ENCODE measurements at regions not wholly inside any gene's neighbourhood (a gene's known extent, or its start where the extent isn't known, plus 50 kb on each side); places are given as distances from the start of the nearest gene placed in this dataset.

DNA sequence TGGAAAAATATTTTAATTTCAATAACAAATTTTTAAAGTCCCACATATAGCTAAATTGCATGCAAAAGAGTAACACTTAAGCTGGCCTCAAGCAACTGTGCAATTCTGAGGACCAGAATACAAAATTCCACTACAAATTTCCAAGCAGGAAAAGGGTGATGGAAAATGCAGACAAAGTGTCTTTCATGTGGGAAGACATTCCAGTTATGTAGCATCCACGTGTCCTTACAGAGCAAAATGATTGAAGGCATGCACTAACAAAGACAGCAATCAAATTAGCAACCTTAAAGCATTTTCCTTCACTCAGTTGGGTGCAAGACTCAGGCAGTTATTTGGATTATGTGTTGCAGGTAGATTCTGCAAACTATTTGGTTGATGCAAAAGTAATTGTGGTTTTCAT lies 203.7 kb downstream of the HERPUD2 start:
- Histone ChIP-seq H3K9me3 (ENCODE audit: low read length) (no peaks in the 10 kb centered on the region), H3K4me1 (ENCODE audit: insufficient read depth, low read length, severe bottlenecking) (no peaks in the 10 kb centered on the region), H4K20me1 (ENCODE audit: insufficient read depth, low read length) (no peaks in the 10 kb centered on the region), H2AFZ (ENCODE audit: low read length) (no peak overlapping the region), H3K4me3 (ENCODE audit: low read depth, low read length, poor library complexity, severe bottlenecking) (no peak overlapping the region), H3K27ac (ENCODE audit: low read depth, low read length, poor library complexity, severe bottlenecking) (no peak overlapping the region), H3K4me2 (ENCODE audit: low read length) (no peak overlapping the region), H3F3A (ENCODE audit: insufficient read depth, low read length) (no peaks in the 10 kb centered on the region), H3K9ac (ENCODE audit: low read length) (no peak overlapping the region), H3K79me2 (ENCODE audit: insufficient read depth, low read length) (no peaks in the 10 kb centered on the region), H3K27me3 (ENCODE audit: insufficient read depth, low read length) (no peaks in the 10 kb centered on the region), H3K36me3 (ENCODE audit: insufficient read depth, low read length) (no peaks in the 10 kb centered on the region), H3K9me2 (ENCODE audit: low read depth, low read length) (no peaks in the 10 kb centered on the region)
- TF ChIP-seq EZH2 (IDR thresholded peaks at IDR 0.05; ENCODE audit: borderline replicate concordance, low read length): no peak
- TF ChIP-seq, protein P1, sequence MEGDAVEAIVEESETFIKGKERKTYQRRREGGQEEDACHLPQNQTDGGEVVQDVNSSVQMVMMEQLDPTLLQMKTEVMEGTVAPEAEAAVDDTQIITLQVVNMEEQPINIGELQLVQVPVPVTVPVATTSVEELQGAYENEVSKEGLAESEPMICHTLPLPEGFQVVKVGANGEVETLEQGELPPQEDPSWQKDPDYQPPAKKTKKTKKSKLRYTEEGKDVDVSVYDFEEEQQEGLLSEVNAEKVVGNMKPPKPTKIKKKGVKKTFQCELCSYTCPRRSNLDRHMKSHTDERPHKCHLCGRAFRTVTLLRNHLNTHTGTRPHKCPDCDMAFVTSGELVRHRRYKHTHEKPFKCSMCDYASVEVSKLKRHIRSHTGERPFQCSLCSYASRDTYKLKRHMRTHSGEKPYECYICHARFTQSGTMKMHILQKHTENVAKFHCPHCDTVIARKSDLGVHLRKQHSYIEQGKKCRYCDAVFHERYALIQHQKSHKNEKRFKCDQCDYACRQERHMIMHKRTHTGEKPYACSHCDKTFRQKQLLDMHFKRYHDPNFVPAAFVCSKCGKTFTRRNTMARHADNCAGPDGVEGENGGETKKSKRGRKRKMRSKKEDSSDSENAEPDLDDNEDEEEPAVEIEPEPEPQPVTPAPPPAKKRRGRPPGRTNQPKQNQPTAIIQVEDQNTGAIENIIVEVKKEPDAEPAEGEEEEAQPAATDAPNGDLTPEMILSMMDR (IDR thresholded peaks at IDR 0.05; ENCODE audit: low read length): no peak

DNA sequence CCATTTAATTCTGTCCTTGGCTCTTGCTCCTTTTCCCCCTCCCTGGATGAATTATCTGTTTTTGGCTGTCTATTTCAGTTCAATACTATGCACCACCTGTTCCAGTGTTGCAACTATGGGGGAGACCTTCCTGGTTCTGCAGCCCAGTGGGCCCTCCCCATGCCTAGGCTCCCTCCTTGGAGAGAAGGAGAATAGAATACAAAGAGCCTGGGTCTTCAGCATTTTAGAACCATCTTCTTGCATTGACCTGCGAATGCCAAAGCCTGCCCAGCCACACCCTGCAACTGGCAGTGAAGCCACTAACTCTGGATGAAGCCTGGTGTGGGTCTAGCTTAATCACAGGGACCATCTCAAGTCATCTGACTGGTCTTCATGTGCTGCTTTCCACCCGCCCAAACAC lies 207.1 kb downstream of the HERPUD2 start:
- Histone ChIP-seq H3K79me2 (ENCODE audit: insufficient read depth, low read length) (no peaks in the 10 kb centered on the region), H3K36me3 (ENCODE audit: insufficient read depth, low read length) (no peaks in the 10 kb centered on the region), H3K9ac (ENCODE audit: low read length) (no peak overlapping the region), H3K4me2 (ENCODE audit: low read length) (no peak overlapping the region), H3K27me3 (ENCODE audit: insufficient read depth, low read length) (no peaks in the 10 kb centered on the region), H3F3A (ENCODE audit: insufficient read depth, low read length) (no peaks in the 10 kb centered on the region), H3K4me1 (ENCODE audit: insufficient read depth, low read length, severe bottlenecking) (no peaks in the 10 kb centered on the region), H3K4me3 (ENCODE audit: low read depth, low read length, poor library complexity, severe bottlenecking) (no peak overlapping the region), H3K9me2 (ENCODE audit: low read depth, low read length) (no peaks in the 10 kb centered on the region), H3K27ac (ENCODE audit: low read depth, low read length, poor library complexity, severe bottlenecking) (no peak overlapping the region), H4K20me1 (ENCODE audit: insufficient read depth, low read length) (no peaks in the 10 kb centered on the region), H3K9me3 (ENCODE audit: low read length) (no peaks in the 10 kb centered on the region), H2AFZ (ENCODE audit: low read length) (no peak overlapping the region)
- TF ChIP-seq, protein P1 (IDR thresholded peaks at IDR 0.05; ENCODE audit: low read length): no peak
- no peak for TF ChIP-seq EZH2 (IDR thresholded peaks at IDR 0.05; ENCODE audit: borderline replicate concordance, low read length)

DNA sequence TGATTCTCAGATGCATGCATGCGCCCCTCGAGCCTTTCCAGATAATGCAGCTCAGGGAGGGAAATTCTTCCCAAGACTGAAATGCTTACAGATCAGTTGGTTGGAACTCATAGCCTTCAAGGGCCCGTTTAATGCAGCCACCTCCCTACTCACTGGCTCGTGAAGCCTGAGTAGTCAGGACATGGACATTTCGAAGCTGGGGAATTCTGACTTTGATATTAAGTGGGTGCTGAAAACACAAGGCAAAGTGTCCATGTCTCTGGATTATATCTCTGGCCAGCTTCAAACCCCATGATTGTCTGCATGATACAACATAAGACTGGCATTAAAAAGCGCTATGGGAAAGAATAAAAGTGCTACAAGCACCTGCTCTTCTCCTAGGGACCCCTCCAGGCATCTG lies 207.5 kb downstream of the HERPUD2 start:
- Histone ChIP-seq H2AFZ (ENCODE audit: low read length) (no peak overlapping the region), H3K4me1 (ENCODE audit: insufficient read depth, low read length, severe bottlenecking) (no peaks in the 10 kb centered on the region), H3K36me3 (ENCODE audit: insufficient read depth, low read length) (no peaks in the 10 kb centered on the region), H3K4me2 (ENCODE audit: low read length) (no peak overlapping the region), H3K27ac (ENCODE audit: low read depth, low read length, poor library complexity, severe bottlenecking) (no peak overlapping the region), H3K27me3 (ENCODE audit: insufficient read depth, low read length) (no peaks in the 10 kb centered on the region), H3K9me3 (ENCODE audit: low read length) (no peaks in the 10 kb centered on the region), H3K9ac (ENCODE audit: low read length) (no peak overlapping the region), H3K79me2 (ENCODE audit: insufficient read depth, low read length) (no peaks in the 10 kb centered on the region), H4K20me1 (ENCODE audit: insufficient read depth, low read length) (no peaks in the 10 kb centered on the region), H3K4me3 (ENCODE audit: low read depth, low read length, poor library complexity, severe bottlenecking) (no peak overlapping the region), H3F3A (ENCODE audit: insufficient read depth, low read length) (no peaks in the 10 kb centered on the region), H3K9me2 (ENCODE audit: low read depth, low read length) (no peaks in the 10 kb centered on the region)
- TF ChIP-seq, protein P1 (IDR thresholded peaks at IDR 0.05; ENCODE audit: low read length): no peak
- TF ChIP-seq EZH2 (IDR thresholded peaks at IDR 0.05; ENCODE audit: borderline replicate concordance, low read length): no peak

All from OCI-LY1 (cell line).